Vagina (tissue), 2 donors: ENCODE measurements at regions not wholly inside any gene's neighbourhood (a gene's known extent, or its start where the extent isn't known, plus 50 kb on each side); places are given as distances from the start of the nearest gene placed in this dataset.

Source experiments
- POLR2AphosphoS5 ChIP-seq, 2 donors: sonication (generic); formaldehyde crosslinking; IDR thresholded peaks; one replicate each; pipeline ENCODE4 v1.9.0; 2017; ENCODE audit warnings: antibody characterized with exemption in 2 of 2, mild to moderate bottlenecking in 2 of 2, low read depth in 1 of 2; ENCODE audit not compliant: insufficient read depth in 1 of 2
- TF ChIP-seq, protein P1 (sequence below), 3 experiments: fragments of 450-650 bp in 2 of 3; fragments of 200-600 bp in 1 of 3; sonication (generic) in 1 of 3; IDR thresholded peaks; one replicate each; pipeline ENCODE4 v1.5.1; 2017 to 2019; ENCODE audit warnings: antibody characterized with exemption in 3 of 3, mild to moderate bottlenecking in 2 of 3, moderate library complexity in 2 of 3

DNA sequence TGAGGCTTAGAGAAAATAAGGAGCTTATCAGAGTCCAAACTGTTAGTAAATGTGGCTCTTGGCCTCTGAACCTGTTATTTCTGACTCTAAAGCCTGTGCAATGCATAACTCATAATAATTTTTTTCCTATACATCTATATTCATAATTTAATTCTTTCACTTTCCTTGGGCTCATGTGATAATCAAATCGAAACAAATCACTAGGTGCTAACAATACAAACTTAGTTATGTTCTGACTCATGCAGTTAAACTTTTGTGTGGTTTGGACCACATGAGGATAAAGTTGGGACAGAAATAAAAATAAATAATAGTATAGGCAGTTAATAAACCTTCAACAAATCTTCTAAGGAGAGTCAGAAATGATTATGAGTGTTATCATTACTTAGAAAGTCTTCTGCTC, 1629.0 kb downstream of the OLFM4 start:
- TF ChIP-seq, protein P1, sequence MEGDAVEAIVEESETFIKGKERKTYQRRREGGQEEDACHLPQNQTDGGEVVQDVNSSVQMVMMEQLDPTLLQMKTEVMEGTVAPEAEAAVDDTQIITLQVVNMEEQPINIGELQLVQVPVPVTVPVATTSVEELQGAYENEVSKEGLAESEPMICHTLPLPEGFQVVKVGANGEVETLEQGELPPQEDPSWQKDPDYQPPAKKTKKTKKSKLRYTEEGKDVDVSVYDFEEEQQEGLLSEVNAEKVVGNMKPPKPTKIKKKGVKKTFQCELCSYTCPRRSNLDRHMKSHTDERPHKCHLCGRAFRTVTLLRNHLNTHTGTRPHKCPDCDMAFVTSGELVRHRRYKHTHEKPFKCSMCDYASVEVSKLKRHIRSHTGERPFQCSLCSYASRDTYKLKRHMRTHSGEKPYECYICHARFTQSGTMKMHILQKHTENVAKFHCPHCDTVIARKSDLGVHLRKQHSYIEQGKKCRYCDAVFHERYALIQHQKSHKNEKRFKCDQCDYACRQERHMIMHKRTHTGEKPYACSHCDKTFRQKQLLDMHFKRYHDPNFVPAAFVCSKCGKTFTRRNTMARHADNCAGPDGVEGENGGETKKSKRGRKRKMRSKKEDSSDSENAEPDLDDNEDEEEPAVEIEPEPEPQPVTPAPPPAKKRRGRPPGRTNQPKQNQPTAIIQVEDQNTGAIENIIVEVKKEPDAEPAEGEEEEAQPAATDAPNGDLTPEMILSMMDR (IDR thresholded peaks at IDR 0.05): no peak
- TF ChIP-seq POLR2AphosphoS5 (IDR thresholded peaks at IDR 0.05; ENCODE audit: insufficient read depth in 1 of 2, low read depth in 1 of 2): no peak
